ENCODE measurements at regions not wholly inside any gene's neighbourhood (a gene's known extent, or its start where the extent isn't known, plus 50 kb on each side); places are given as distances from the start of the nearest gene placed in this dataset.
"Not testable (repeated sequence)": the region's sequence is repeated elsewhere in the genome, so short reads cannot be mapped to it uniquely, and the experiment has no call there.

DNA sequence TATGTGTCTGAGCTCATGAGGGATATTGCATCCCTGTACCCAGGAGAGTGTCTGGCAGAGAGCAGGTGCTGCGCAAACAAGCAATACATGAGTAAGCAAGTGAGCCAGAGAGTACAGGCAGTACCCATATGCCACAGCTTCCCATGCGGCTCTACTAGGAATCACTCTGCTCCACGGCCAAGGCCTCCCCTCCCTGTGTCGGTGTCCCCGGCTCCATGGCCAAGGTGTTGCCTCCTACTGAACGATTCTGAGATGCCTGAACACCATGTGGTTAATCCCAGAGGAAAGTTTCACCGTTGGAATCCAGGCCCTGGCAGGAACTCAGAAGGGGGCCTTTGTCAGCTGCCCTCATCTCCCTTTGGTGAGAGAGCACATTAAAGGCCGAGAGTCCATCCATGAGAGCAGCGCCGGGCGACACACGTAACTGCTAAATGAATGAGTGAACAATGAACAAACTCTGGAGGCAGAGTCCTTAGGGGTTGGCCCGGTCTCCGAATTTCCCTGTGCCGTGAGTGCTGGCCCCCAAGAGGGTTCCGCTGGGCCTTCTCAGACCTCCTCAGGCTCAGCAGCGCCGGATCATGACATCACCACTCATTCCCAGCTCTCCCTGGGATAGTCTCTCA, 136.0 kb upstream of the FAM20C start:
- DNase-seq: no peak

GRCh38 chr7:57071-57470, 135.3 kb upstream of the FAM20C start:
- DNase-seq: no peak

DNA sequence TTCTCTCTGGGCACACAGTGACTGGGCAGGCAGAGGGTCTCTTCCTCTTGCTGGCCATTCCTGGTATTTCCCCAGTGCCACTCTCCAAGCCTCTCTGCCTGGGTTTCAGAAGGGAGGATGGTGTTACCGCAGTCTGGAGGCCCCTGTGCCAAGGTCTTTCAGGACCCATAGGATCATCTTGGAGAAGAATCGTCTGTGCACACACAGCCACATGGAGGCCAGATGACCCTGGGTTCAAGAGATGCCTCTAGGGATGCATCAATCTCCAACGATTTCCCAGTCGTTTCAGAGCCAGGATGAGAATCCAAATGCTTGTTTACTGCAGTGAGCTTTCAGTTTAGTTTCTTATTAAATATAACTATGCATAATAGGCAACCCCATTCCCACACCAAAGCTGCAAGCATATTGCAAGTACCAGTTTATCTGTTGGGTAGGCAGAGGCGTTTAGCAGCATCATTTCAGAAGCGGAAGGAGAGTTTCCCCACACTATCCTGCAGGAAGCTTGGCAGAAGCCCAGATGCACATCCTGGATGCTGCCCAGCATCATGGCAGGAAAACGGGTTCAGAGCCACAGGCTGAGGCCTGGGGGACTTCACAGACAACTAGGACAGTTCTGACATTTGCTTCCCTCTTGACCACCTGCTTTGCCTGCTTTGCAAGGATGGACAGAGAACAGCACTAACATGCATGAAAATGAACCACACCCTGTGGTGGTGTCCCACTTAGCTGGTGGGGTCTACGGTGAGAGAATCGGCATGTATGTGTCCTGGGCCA, 134.7 kb upstream of the FAM20C start:
- DNase-seq: no peak

DNA sequence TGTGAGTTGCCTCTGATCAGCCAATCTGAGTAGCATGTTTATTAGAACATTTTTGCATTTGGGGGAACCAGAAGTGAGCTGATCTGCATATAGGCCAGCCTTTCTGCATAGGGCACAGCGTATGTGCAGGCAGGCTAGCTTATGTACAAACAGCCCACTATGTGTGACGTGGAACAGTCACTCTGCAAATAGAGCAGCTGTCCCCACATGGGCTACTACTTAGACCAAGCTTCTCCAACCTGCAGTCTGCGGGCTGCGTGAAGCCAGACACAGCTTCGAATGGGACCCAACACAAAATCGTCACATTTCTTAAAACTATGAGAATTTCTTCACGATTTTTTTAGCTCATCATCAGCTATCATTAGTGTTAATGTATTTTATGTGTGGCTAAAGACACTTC, 134.1 kb upstream of the FAM20C start:
- DNase-seq: no peak

GRCh38 chr7:59079-60016, 133.0 kb upstream of the FAM20C start:
- no peak for DNase-seq

GRCh38 chr7:60017-60675, 132.2 kb upstream of the FAM20C start:
- DNase-seq: no peak

GRCh38 chr7:60706-61105, 131.7 kb upstream of the FAM20C start:
- no peak for DNase-seq

DNA sequence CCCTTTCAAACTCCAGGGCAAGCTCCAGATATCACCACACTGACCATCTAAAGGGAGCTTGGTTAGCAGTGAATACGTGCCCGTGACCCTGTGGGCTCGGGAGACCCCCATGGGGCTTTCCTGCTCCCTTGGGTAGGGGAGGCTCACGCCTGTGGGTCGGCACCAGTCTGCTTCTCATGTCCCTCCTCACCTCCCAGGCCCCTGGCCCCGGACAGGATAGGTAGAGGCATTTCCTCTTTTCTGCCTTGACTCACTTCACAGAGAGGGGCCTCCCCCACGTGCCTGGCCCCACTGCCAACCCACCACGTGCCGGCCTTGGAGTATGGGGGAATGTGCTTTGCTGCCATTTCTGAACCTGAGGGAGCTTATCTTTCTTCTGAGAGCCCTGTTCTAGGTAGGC, 131.3 kb upstream of the FAM20C start:
- DNase-seq: no peak

DNA sequence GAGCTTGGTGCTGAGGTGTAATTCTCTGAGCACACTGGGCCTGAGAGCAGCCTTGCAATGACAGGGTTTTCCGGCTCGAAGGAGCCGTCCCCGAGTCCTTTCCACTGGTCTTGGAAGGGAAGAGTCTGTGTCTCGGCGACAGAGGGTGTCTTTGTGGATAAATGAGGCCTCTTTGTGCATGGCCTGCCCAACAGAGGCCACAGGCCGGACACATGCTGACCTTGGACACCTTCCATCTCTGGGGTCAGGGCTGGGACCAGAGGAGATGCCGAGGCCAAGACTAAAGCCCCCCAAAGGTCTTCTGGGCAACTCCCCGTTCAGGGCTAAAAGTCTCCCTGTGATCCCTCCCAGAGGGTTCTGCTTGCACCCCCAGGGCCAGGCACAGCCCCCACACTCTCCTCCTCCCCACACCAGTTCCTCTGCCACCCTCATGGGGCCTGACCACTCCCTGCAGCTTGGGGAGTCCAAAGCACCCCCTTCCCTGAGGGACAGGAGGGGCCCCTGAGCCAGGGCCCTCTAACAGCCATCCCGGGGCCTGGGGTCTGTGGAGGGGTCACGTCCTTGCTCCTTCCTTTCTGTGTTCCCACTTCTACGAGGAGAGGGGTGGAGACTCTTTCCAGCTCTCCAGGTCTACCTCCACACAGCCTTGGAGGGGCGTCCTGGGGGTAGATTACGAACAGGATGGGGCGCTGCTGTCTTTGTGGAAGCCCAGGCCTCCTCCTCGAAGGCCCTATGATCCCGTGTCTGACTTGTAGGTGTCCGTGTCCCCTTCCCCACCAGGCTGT, 130.6 kb upstream of the FAM20C start:
- DNase-seq: no peak

DNA sequence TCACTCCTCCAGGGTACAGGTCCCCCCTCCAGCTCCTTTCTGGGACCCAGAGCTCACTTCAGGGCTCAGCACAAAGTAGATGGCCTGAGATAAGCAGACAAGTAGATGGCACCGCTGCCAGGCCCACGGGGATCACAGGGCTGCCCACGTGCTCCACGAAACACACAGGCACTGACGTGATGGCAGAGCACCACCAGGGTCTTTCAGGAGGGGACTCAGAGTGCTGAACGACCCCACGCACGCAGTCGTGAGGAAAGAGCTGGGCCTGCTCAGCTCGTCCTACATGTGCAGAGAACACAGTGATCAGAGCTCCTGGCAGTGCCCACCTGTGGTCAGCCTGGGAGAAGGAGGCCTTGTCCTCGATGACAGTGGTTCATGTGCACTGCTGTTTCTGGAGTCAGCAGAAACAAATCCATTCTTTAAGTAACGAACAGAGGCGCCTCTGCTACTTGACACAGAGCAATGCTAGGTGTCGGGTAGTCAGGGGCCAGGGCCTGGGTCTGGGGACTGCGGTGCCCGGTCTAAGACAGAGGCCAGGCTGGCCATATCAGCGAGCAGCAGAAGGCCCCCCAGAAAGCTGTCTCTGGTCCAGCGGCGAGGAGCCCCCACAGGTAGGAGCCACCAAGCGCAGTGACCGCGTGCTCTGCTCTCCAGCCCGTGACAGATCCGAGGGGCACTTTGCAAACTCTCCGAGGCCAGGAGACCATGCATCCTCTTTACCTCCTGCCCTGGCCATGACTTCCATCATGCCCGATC, 129.8 kb upstream of the FAM20C start:
- DNase-seq: no peak

GRCh38 chr7:63117-63480, 129.3 kb upstream of the FAM20C start:
- DNase-seq: no peak

- DNase-seq: no peak
Observed at GRCh38 chr7:63521-64021, 128.8 kb upstream of the FAM20C start.

DNA sequence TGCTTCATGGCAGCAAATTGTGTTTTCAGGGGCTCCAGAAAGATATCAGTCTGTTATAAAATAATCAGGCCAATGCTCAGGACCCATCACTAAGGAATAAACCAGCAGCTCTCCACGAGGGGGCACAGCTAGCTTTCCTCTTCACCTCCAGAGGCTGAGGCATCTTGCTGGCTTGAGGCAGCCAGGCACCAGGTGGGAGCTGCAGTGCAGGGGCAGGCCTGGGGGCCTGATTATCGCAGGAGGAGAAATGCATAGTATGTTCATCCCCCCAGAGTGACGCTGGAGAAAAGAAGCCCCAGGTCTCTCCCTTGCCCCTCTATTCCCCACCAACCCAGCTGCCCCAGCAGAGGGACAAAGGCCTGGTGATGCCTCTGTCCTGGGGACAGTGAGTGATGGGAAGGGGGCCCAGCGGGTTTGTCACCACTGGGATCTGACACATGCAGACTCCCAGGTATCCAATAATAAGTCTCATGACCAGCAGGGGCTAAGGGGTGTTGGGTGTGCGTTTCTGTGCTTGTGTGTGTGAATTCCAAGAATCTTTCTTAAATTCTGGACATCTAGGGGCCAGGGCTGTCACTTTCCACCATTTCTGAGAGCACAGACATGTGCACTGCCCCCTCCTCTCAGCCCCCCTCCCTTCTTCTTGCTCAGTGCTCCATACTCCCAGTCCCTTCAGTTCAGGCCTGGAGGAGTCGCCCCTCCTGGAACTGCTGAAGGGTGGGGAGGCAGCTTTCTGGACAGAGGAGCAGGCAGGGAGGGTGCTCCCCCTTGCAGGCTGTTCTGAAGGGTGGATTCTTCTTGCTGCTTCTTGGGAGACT, 128.1 kb upstream of the FAM20C start:
- no peak for DNase-seq

DNA sequence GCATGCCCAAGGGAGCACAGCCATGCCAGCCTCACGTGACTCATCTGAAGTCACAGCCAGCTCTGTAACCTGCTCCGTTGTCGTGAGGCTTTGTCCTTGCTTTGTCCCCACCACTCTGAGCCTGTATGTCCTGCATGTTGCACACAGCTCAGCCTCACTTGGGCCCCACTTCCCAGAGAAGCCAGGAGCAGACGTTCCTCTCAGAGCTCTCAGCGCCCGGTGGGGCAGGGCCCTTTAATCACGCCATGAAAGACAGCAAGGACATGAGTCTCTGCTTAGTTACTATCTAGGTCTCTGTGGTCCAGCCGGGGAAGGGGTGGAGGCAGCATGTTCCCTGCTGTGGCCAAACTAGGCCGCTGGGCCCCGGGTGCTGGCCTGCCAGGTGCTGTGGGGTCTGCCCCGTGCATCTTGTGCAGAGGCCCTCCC, 127.4 kb upstream of the FAM20C start:
- no peak for DNase-seq

- DNase-seq: no peak
Observed at GRCh38 chr7:65554-65953, 126.8 kb upstream of the FAM20C start.

GRCh38 chr7:66296-66695, 126.1 kb upstream of the FAM20C start:
- DNase-seq: no peak

GRCh38 chr7:66741-67140, 125.6 kb upstream of the FAM20C start:
- DNase-seq: no peak

DNA sequence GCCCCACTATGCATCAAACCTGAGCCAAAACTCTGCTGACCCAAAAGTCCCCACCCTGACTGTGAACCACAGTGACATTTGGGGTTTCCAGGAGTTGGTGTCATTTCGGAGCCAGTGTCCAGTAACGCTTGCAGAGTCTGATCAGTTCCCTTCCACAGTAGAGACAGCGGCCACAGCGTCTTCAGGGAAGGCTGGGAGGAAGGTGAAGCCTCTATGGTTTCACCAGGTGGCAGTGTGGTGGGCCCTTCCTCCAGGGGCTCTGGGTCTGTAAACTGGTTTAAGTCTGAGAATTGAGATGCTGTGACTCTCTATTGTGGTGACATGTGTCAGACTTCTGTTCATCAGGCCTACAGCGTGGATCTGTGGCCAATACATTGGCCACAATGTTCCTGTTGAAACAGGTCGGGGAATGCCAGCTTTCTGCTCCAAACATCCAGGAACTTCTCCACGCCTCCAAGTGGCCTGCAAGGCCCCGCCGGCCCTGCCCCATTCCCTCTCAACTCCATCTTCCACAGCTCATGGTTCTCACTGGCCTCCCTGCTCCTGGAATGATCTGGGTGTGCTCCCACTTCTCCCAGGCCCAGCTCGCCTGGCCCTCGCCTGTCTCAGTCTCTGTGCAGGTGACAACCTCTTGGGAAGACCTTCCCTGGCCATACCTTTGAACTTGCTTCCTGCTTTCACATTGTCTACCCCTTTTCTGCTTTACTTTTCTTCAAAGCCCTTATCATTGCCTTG, 124.5 kb upstream of the FAM20C start:
- DNase-seq: no peak

DNA sequence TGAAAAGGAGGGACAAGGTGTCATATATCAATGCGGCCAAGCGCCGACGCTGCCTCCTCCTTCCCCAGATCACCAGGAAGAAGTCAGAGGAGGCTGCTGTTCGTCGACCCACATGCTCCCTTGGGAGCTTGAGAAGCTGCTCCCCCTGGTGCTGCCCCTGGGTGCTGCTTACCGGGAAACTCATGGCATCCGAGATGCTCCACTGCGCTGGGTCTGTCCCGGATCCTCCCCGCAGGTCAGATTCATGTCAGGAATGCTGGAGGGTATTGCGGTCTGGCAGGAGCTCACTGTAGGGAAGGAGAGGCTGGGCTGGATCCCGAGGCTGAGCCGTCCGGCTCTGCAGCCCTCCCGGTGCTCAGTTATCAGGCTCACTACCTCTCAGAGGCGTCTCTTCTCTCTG, 123.7 kb upstream of the FAM20C start:
- DNase-seq: no peak

DNA sequence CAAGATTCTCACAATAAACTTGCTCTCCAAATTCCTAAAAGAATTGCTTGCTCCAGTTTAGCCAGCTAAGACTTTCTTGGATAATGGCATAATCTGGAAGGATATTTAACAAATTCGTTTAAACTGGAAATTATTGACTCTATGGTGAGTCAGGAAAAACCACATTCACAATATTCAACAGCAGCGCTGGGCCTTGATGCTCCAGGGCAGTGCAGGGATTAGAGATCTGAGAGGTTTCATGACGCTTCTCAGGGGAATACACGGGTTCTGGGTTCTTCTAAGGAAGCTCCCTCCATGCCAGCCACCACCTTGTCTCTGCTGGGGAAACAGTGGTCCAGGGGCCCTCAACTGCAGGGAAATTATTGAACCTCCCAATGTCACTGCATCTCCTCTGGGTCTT, 123.3 kb upstream of the FAM20C start:
- DNase-seq: not testable (repeated sequence)
